SK-N-SH treated with all-trans-retinoic acid at 6 μM for 48 hours (cell line): ENCODE measurements at regions not wholly inside any gene's neighbourhood (a gene's known extent, or its start where the extent isn't known, plus 50 kb on each side); places are given as distances from the start of the nearest gene placed in this dataset.

Source experiments
- ARNTL ChIP-seq: fragments of 450-650 bp; formaldehyde crosslinking; IDR thresholded peaks from 2 replicates; pipeline ENCODE4 v1.5.0; 2020; ENCODE audit warnings: low read depth, mild to moderate bottlenecking, moderate library complexity, borderline replicate concordance
- ISL1 ChIP-seq: fragments of 250-450 bp; sonication (Bioruptor Pico); IDR thresholded peaks from 2 replicates; pipeline ENCODE4 v2.1.2; 2022; ENCODE audit warnings: mild to moderate bottlenecking, moderate library complexity
- PPARA ChIP-seq: fragments of 250-450 bp; sonication (Bioruptor Pico); IDR thresholded peaks from 2 replicates; pipeline ENCODE4 v1.5.0; 2020; ENCODE audit warnings: mild to moderate bottlenecking, borderline replicate concordance
- RARB ChIP-seq: fragments of 250-450 bp; sonication (Bioruptor Pico); IDR thresholded peaks from 2 replicates; pipeline ENCODE4 v1.8.0; 2021; ENCODE audit warnings: mild to moderate bottlenecking, moderate library complexity

- TF ChIP-seq RARB (CRISPR knock-in tag), result no peak
- TF ChIP-seq ISL1 (CRISPR knock-in tag), result no peak
- TF ChIP-seq ARNTL (CRISPR knock-in tag), result no peak
- TF ChIP-seq PPARA (CRISPR knock-in tag), result no peak
Observed at GRCh38 chr1:67571406-67571805, 113.6 kb upstream of the GADD45A start.
